Right lobe of liver (tissue), 6 donors: ENCODE measurements at regions not wholly inside any gene's neighbourhood (a gene's known extent, or its start where the extent isn't known, plus 50 kb on each side); places are given as distances from the start of the nearest gene placed in this dataset.

Experiments used
- ATAC-seq, 4 donors: fragments of 200-7000 bp; cut with Tn5 transposase; one replicate each; pipeline ENCODE4 v1.9.1; 2020; ENCODE audit warnings: mild to moderate bottlenecking in 4 of 4, moderate library complexity in 4 of 4
- DNase-seq, 3 donors: peaks; one replicate each; pipeline ENCODE4 v3.0.0-alpha.2; 2020
- H3K27ac ChIP-seq, 3 donors: fragments of 200-600 bp; one replicate each; pipeline ENCODE4 v1.8.0; 2022
- H3K27me3 ChIP-seq, 2 donors: fragments of 200-600 bp; one replicate each; pipeline ENCODE4 v1.8.0; 2022
- H3K36me3 ChIP-seq, 4 donors: fragments of 200-600 bp; sonication (generic) in 1 of 4; one replicate each; pipeline versions ENCODE4 v1.5.1 to v1.8.0; 2017 to 2022; ENCODE audit warnings: control low read depth in 1 of 4
- H3K4me1 ChIP-seq, 4 donors: fragments of 200-600 bp; sonication (generic) in 1 of 4; one replicate each; pipeline versions ENCODE4 v1.5.1 to v1.8.0; 2017 to 2022; ENCODE audit warnings: control low read depth in 1 of 4
- H3K4me3 ChIP-seq, 3 donors: fragments of 200-600 bp; one replicate each; pipeline ENCODE4 v1.8.0; 2022
- H3K9me3 ChIP-seq, 4 donors: fragments of 200-600 bp; sonication (generic) in 1 of 4; one replicate each; pipeline versions ENCODE4 v1.5.1 to v1.8.0; 2017 to 2022; ENCODE audit warnings: control low read depth in 1 of 4
- CTCF ChIP-seq, 4 donors: fragments of 200-600 bp in 3 of 4; fragments of 450-650 bp in 1 of 4; IDR thresholded peaks; one replicate each; pipeline versions ENCODE4 v1.5.1 to v1.8.0; 2016 to 2022; ENCODE audit warnings: antibody characterized with exemption in 4 of 4, mild to moderate bottlenecking in 2 of 4
- POLR2A ChIP-seq: fragments of 450-650 bp; IDR thresholded peaks from one replicate; pipeline ENCODE4 v1.6.1; 2017; ENCODE audit warnings: antibody characterized with exemption, mild to moderate bottlenecking
- WGBS: methylation state at CpG from one replicate; pipeline ENCODE4 v1.1.6; 2018; ENCODE audit warnings: low coverage, low lambda C conversion rate; ENCODE audit not compliant: insufficient coverage; ENCODE audit errors: missing lambda C conversion rate; 5-methylcytosine and 5-hydroxymethylcytosine counted together
- intact Hi-C, 2 donors: fragments of 100-400 bp; cut with DNase I; formaldehyde crosslinking; loops; one replicate each; pipeline versions ENCODE4 v1.11.2 to v1.14.1; 2022
- donor health status: DM: no; HTN: yes; CAD: no.
- donor health status: DM: no; HTN: no; CAD: no.
- donor health status: DM: no; HTN: no; CAD: no.
- donor health status: DM: no; HTN: yes; CAD: no.
- donor health status: DM: no; HTN: yes; CAD: no.

- H3K27ac ChIP-seq = no peak overlapping the region
- no peaks in the 10 kb centered on the region for H3K9me3 ChIP-seq
- no peaks in the 10 kb centered on the region for H3K36me3 ChIP-seq
- TF ChIP-seq POLR2A = no peak
- TF ChIP-seq CTCF (IDR thresholded peaks at IDR 0.05) = no peak
- WGBS = 38% methylated on average over 2 of the region's 2 CpGs
- ATAC-seq (no peak), DNase-seq (no peak)
- no peaks in the 10 kb centered on the region for H3K27me3 ChIP-seq
- H3K4me3 ChIP-seq = no peak overlapping the region
- no peaks in the 10 kb centered on the region for H3K4me1 ChIP-seq
- intact Hi-C loops = no loop called here
Observed at GRCh38 chr5:117160391-117160790, 585.8 kb upstream of the SEMA6A start.

DNA sequence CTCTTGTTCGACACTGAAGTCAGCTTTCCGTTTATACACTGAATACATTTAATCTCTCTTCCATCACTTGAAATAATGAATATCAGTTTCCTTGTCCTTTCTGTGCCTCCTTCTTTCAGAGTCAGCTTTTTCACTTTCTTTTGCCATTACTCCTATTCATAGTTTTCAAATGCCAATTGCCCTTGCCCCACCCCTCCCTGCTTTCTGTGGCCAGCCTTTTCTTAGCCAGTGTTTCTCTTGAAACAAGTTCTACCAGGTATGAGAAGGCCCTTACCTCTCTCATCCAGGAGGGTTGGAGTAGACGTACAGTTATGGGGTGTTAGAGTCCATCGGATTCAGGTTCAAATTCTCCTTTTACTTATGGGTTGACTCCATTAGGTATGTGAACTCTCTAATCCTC is 574.7 kb upstream of the SEMA6A start:
- 60% methylated on average over 4 of the region's 4 CpGs for WGBS
- Histone ChIP-seq H3K27me3 (no peaks in the 10 kb centered on the region), H3K9me3 (no peaks in the 10 kb centered on the region), H3K36me3 (no peaks in the 10 kb centered on the region), H3K4me3 (no peak overlapping the region), H3K4me1 (no peaks in the 10 kb centered on the region), H3K27ac (no peak overlapping the region)
- ATAC-seq (no peak), DNase-seq (no peak)
- TF ChIP-seq CTCF (IDR thresholded peaks at IDR 0.05) = no peak
- TF ChIP-seq POLR2A = no peak
- intact Hi-C loops = no loop called here

GRCh38 chr5:117144086-117144485 is 569.5 kb upstream of the SEMA6A start:
- no peak overlapping the region for H3K27ac ChIP-seq
- intact Hi-C loops = no loop called here
- no peak for ATAC-seq

GRCh38 chr5:117143406-117143805 is 568.8 kb upstream of the SEMA6A start:
- no peak for DNase-seq
- no peak for ATAC-seq
- no peak for TF ChIP-seq CTCF (IDR thresholded peaks at IDR 0.05)
- TF ChIP-seq POLR2A = no peak
- H3K4me1 ChIP-seq = no peaks in the 10 kb centered on the region
- H3K27me3 ChIP-seq = no peaks in the 10 kb centered on the region
- H3K36me3 ChIP-seq = no peaks in the 10 kb centered on the region
- H3K9me3 ChIP-seq = no peaks in the 10 kb centered on the region
- H3K4me3 ChIP-seq = no peak overlapping the region
- H3K27ac ChIP-seq = no peak overlapping the region
- intact Hi-C loops = no loop called here

More at GRCh38 chr5:117144086-117144485, 569.5 kb upstream of the SEMA6A start:
- DNase-seq = no peak
- Histone ChIP-seq H3K4me3 (no peak overlapping the region), H3K27me3 (no peaks in the 10 kb centered on the region), H3K36me3 (no peaks in the 10 kb centered on the region), H3K4me1 (no peaks in the 10 kb centered on the region), H3K9me3 (no peaks in the 10 kb centered on the region)
- TF ChIP-seq POLR2A (no peak), CTCF (IDR thresholded peaks at IDR 0.05) (no peak)

GRCh38 chr5:117138523-117138922 is 563.9 kb upstream of the SEMA6A start:
- TF ChIP-seq POLR2A = no peak
- TF ChIP-seq CTCF (IDR thresholded peaks at IDR 0.05) = no peak
- WGBS = 82% methylated on average over 3 of the region's 3 CpGs
- ATAC-seq (no peak), DNase-seq (no peak)
- Histone ChIP-seq H3K9me3 (no peaks in the 10 kb centered on the region), H3K4me3 (no peak overlapping the region), H3K4me1 (no peaks in the 10 kb centered on the region), H3K27ac (no peak overlapping the region), H3K36me3 (no peaks in the 10 kb centered on the region), H3K27me3 (no peaks in the 10 kb centered on the region)
- intact Hi-C loops = no loop called here
